Fibroblast of skin of scalp (primary cell): ENCODE measurements at regions not wholly inside any gene's neighbourhood (a gene's known extent, or its start where the extent isn't known, plus 50 kb on each side); places are given as distances from the start of the nearest gene placed in this dataset.

Source experiments
- DNase-seq: peaks from one replicate; pipeline ENCODE4 v3.0.0-alpha.2; 2013

- DNase-seq = no peak
Measured at GRCh38 chr13:80284290-80284689, 56.6 kb downstream of the SPRY2 start.

GRCh38 chr13:80278706-80279105, 62.2 kb downstream of the SPRY2 start:
- DNase-seq = no peak

- peak; percentile 23 for DNase-seq
Measured at GRCh38 chr13:80276371-80277289, 64.3 kb downstream of the SPRY2 start.

GRCh38 chr13:80274643-80275042, 66.3 kb downstream of the SPRY2 start:
- no peak for DNase-seq

GRCh38 chr13:80273718-80274117, 67.2 kb downstream of the SPRY2 start:
- DNase-seq = no peak

- DNase-seq = no peak
Measured at GRCh38 chr13:80265348-80265747, 75.6 kb downstream of the SPRY2 start.

- DNase-seq = no peak
Measured at GRCh38 chr13:80263745-80264513, 77.0 kb downstream of the SPRY2 start.

- DNase-seq = no peak
Measured at GRCh38 chr13:80262051-80262695, 78.8 kb downstream of the SPRY2 start.

GRCh38 chr13:80259159-80259558, 81.8 kb downstream of the SPRY2 start:
- no peak for DNase-seq

- no peak for DNase-seq
Measured at GRCh38 chr13:80256352-80256932, 84.5 kb downstream of the SPRY2 start.

- no peak for DNase-seq
Measured at GRCh38 chr13:80255946-80256345, 85.0 kb downstream of the SPRY2 start.

GRCh38 chr13:80251403-80251802, 89.5 kb downstream of the SPRY2 start:
- peak; percentile 50 for DNase-seq

GRCh38 chr13:80250213-80250810, 90.6 kb downstream of the SPRY2 start:
- DNase-seq = no peak

GRCh38 chr13:80249516-80250212, 91.3 kb downstream of the SPRY2 start:
- DNase-seq = no peak

GRCh38 chr13:80245162-80245733, 95.7 kb downstream of the SPRY2 start:
- no peak for DNase-seq

- no peak for DNase-seq
Measured at GRCh38 chr13:80244574-80244973, 96.4 kb downstream of the SPRY2 start.

- DNase-seq = no peak
Measured at GRCh38 chr13:80242728-80243427, 98.0 kb downstream of the SPRY2 start.

- DNase-seq = no peak
Measured at GRCh38 chr13:80239571-80240255, 101.2 kb downstream of the SPRY2 start.

GRCh38 chr13:80239116-80239515, 101.8 kb downstream of the SPRY2 start:
- DNase-seq = no peak

- peak; percentile 16 for DNase-seq
Measured at GRCh38 chr13:80237646-80238045, 103.3 kb downstream of the SPRY2 start.
